ENCODE measurements at regions not wholly inside any gene's neighbourhood (a gene's known extent, or its start where the extent isn't known, plus 50 kb on each side); places are given as distances from the start of the nearest gene placed in this dataset.
"Not testable (repeated sequence)": the region's sequence is repeated elsewhere in the genome, so short reads cannot be mapped to it uniquely, and the experiment has no call there.

GRCh38 chr1:120509258-120509657, 94.4 kb downstream of the NBPF8 start:
- not testable (repeated sequence) for TF ChIP-seq HMG20A (CRISPR knock-in tag; conservative IDR thresholded peaks at IDR 0.05); DPF2 (IDR thresholded peaks at IDR 0.05); ESRRA (IDR thresholded peaks at IDR 0.05; ENCODE audit: borderline replicate concordance, low read depth); BDP1 (IDR thresholded peaks at IDR 0.05; ENCODE audit: insufficient read depth, insufficient read length); EP400 (IDR thresholded peaks at IDR 0.05); CREB3L1 (IDR thresholded peaks at IDR 0.05; ENCODE audit: borderline replicate concordance, low read depth); GABPA (tag; conservative IDR thresholded peaks at IDR 0.05; ENCODE audit: low read depth); RBM14 (IDR thresholded peaks at IDR 0.05; ENCODE audit: borderline replicate concordance, insufficient read depth, low read depth, low read length); FOXK2 (conservative IDR thresholded peaks at IDR 0.05 in 1 of 2, IDR thresholded peaks at IDR 0.05 in 1 of 2; ENCODE audit: low read depth in 2 of 2); ZNF212 (CRISPR knock-in tag; IDR thresholded peaks at IDR 0.05)
- TF ChIP-seq, protein P1, sequence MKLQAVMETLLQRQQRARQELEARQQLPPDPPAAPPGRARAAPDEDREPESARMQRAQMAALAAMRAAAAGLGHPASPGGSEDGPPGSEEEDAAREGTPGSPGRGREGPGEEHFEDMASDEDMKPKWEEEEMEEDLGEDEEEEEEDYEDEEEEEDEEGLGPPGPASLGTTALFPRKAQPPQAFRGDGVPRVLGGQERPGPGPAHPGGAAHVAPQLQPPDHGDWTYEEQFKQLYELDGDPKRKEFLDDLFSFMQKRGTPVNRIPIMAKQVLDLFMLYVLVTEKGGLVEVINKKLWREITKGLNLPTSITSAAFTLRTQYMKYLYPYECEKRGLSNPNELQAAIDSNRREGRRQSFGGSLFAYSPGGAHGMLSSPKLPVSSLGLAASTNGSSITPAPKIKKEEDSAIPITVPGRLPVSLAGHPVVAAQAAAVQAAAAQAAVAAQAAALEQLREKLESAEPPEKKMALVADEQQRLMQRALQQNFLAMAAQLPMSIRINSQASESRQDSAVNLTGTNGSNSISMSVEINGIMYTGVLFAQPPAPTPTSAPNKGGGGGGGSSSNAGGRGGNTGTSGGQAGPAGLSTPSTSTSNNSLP (IDR thresholded peaks at IDR 0.05; ENCODE audit: borderline replicate concordance, low read depth, low read length), result not testable (repeated sequence)
- TF ChIP-seq, protein P2, sequence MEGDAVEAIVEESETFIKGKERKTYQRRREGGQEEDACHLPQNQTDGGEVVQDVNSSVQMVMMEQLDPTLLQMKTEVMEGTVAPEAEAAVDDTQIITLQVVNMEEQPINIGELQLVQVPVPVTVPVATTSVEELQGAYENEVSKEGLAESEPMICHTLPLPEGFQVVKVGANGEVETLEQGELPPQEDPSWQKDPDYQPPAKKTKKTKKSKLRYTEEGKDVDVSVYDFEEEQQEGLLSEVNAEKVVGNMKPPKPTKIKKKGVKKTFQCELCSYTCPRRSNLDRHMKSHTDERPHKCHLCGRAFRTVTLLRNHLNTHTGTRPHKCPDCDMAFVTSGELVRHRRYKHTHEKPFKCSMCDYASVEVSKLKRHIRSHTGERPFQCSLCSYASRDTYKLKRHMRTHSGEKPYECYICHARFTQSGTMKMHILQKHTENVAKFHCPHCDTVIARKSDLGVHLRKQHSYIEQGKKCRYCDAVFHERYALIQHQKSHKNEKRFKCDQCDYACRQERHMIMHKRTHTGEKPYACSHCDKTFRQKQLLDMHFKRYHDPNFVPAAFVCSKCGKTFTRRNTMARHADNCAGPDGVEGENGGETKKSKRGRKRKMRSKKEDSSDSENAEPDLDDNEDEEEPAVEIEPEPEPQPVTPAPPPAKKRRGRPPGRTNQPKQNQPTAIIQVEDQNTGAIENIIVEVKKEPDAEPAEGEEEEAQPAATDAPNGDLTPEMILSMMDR (IDR thresholded peaks at IDR 0.05 in 2 of 3, conservative IDR thresholded peaks at IDR 0.05 in 1 of 3; ENCODE audit: insufficient read depth in 2 of 3, low read depth in 1 of 3, low read length in 3 of 3), result not testable (repeated sequence)

All from K562 (cell line).